NCI-H510A (cell line): ENCODE measurements at regions not wholly inside any gene's neighbourhood (a gene's known extent, or its start where the extent isn't known, plus 50 kb on each side); places are given as distances from the start of the nearest gene placed in this dataset.

ENCODE experiments used
- DNase-seq: peaks from one replicate; lab custom pipeline; 2025; lab: John Stamatoyannopoulos, UW

GRCh38 chr1:218823291-218823900, 350.3 kb upstream of the LYPLAL1 start:
- no peak for DNase-seq

GRCh38 chr1:218827486-218827885, 346.2 kb upstream of the LYPLAL1 start:
- no peak for DNase-seq

- DNase-seq = no peak
These were observed 345.5 kb upstream of the LYPLAL1 start for GRCh38 chr1:218828125-218828650.

- no peak for DNase-seq
These were observed 344.6 kb upstream of the LYPLAL1 start for GRCh38 chr1:218829097-218829496.

- DNase-seq = no peak
These were observed 338.1 kb upstream of the LYPLAL1 start for GRCh38 chr1:218835609-218836008.

GRCh38 chr1:218836264-218836663, 337.4 kb upstream of the LYPLAL1 start:
- no peak for DNase-seq

GRCh38 chr1:218837051-218837450, 336.6 kb upstream of the LYPLAL1 start:
- no peak for DNase-seq

- DNase-seq = no peak
These were observed 328.1 kb upstream of the LYPLAL1 start for GRCh38 chr1:218845589-218845988.

- DNase-seq = no peak
These were observed 327.5 kb upstream of the LYPLAL1 start for GRCh38 chr1:218846181-218846580.

GRCh38 chr1:218847089-218847768, 326.4 kb upstream of the LYPLAL1 start:
- DNase-seq = no peak

- no peak for DNase-seq
These were observed 325.7 kb upstream of the LYPLAL1 start for GRCh38 chr1:218848009-218848408.

GRCh38 chr1:218850367-218850766, 323.3 kb upstream of the LYPLAL1 start:
- no peak for DNase-seq

- no peak for DNase-seq
These were observed 322.1 kb upstream of the LYPLAL1 start for GRCh38 chr1:218851586-218851985.

- DNase-seq = no peak
These were observed 321.2 kb upstream of the LYPLAL1 start for GRCh38 chr1:218852527-218852926.

GRCh38 chr1:218863987-218864386, 309.7 kb upstream of the LYPLAL1 start:
- DNase-seq = no peak

- no peak for DNase-seq
These were observed 308.1 kb upstream of the LYPLAL1 start for GRCh38 chr1:218865591-218865990.

- DNase-seq = no peak
These were observed 307.2 kb upstream of the LYPLAL1 start for GRCh38 chr1:218866507-218866906.

- DNase-seq = no peak
These were observed 306.6 kb upstream of the LYPLAL1 start for GRCh38 chr1:218867066-218867465.

- no peak for DNase-seq
These were observed 305.6 kb upstream of the LYPLAL1 start for GRCh38 chr1:218867941-218868626.

GRCh38 chr1:218869276-218869675, 304.4 kb upstream of the LYPLAL1 start:
- no peak for DNase-seq

GRCh38 chr1:218872026-218872425, 301.7 kb upstream of the LYPLAL1 start:
- no peak for DNase-seq

- no peak for DNase-seq
These were observed 300.8 kb upstream of the LYPLAL1 start for GRCh38 chr1:218872928-218873327.

- no peak for DNase-seq
These were observed 299.4 kb upstream of the LYPLAL1 start for GRCh38 chr1:218874313-218874712.
